DMS53 treated with DMSO at 0.1 percent for 48 hours (cell line): ENCODE measurements at regions not wholly inside any gene's neighbourhood (a gene's known extent, or its start where the extent isn't known, plus 50 kb on each side); places are given as distances from the start of the nearest gene placed in this dataset.

Experiments used
- DNase-seq: peaks from one replicate; lab custom pipeline; 2025; ENCODE audit not compliant: unreplicated experiment; lab: John Stamatoyannopoulos, UW

- no peak for DNase-seq
These were observed 1097.6 kb downstream of the JRKL start for GRCh38 chr11:97487387-97487786.

- DNase-seq, result no peak
These were observed 1109.1 kb downstream of the JRKL start for GRCh38 chr11:97498891-97499290.

- DNase-seq, result no peak
These were observed 1112.4 kb downstream of the JRKL start for GRCh38 chr11:97502201-97502600.

GRCh38 chr11:97506076-97506759 lies 1116.4 kb downstream of the JRKL start:
- no peak for DNase-seq

GRCh38 chr11:97514446-97514845 lies 1124.6 kb downstream of the JRKL start:
- no peak for DNase-seq

DNA sequence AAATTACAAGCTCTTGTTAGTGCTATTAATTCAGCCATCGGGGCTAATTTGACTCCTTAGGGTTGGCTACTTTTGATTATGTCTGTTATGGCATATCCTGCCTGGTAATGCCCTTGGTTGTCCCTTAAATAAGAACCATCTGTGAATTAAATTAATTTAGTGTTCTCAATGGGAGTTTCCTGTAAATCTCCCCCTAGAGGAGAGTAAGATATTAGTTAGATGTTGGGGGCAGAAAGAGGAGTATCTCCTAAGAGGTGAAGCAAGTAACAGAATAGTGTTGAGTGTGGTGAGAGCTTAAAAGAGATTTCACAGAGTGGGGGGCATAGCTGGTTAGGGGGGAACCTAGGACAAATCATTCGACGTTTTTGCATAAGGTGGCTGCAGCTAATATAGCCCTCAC lies 1126.9 kb downstream of the JRKL start:
- no peak for DNase-seq

DNA sequence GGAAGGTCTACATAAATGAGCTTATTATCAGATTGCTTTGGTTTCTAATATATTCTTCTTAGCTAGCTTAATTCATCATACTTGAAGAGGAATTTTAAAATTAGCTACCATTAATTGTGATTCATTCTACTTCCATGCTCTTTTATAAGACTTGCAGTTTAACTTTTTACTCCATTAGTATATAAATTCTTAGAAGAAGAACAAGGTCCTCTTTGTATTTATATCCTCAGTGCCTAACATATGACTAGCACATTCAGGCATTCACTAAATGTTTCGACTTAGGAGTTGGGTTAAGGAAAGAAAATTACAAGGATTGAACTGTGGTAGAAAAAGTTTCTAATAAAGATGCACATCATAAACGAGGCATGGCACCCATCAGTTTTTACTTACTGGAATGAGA lies 1135.5 kb downstream of the JRKL start:
- no peak for DNase-seq

DNA sequence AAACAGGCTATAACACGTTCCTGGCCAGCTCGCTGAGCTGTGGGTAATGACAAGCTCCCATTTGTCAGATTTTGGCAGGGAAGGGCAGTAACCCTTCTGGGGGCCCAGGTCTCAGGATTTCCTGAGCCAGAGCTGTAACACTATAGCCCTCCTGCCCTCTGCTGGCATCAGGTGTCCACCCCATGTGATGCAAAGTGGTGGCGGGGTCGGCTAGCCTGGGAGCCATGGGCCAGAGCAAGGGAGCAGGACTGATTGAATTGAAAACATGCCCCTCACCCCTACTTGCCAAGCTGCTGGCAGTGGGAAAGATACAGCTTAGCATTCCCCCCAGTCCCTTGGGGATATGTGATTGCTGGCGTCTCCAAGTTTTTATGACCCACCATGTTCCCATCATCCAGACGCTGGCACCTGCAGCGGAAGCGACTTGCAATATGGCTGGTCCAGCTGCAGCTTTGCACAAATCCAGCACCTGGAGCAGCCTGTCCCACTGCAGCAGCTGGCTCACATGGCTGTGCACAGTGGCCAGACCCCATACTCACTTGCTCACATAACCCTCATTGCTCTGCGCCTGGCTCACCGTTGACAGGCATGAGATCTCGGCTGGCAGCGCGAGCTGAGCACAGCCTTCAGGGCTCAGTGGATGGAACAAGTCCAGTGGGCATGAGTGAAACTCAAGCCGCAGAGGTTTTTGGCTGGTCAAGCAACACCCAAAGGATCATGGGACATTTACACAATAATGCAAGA lies 1147.8 kb downstream of the JRKL start:
- DNase-seq, result no peak

- DNase-seq, result no peak
These were observed 1154.6 kb downstream of the JRKL start for GRCh38 chr11:97544431-97544830.

DNA sequence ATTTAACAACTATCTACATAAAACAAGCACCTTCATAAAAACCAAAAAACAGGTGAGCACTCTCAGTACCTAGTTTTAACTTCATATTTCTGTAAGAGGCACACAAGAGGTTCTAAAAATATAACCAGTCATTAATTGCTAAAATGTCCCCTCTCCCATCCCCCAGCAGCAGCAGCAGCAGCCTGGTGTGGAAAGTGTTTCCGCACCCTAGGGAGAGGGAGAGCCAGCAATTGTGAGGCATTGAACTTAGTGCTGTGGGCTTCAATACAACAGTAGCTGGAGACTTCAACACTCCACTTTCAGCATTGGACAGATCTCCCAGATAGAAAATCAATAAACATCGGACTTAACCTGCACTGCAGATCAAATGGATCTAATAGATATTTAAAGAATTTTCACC lies 1158.5 kb downstream of the JRKL start:
- DNase-seq, result no peak

DNA sequence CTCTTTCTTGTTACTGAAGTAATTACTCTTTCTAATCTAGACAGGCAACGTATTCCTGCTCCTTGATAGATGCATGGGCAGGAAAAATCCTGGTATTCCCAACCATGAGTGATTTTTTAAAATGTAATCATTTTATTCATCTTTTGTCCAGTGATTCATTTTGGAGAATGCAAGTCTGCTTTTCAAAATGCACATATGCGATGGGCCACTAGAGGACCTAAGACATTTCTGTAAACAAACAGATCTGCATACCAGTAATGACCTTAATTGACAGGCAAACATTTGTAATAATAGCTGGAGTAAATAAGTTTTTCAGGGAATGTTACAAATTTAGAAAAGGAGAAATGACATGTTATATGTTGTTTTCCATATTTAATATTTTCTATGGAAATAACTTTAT lies 1167.6 kb downstream of the JRKL start:
- no peak for DNase-seq

DNA sequence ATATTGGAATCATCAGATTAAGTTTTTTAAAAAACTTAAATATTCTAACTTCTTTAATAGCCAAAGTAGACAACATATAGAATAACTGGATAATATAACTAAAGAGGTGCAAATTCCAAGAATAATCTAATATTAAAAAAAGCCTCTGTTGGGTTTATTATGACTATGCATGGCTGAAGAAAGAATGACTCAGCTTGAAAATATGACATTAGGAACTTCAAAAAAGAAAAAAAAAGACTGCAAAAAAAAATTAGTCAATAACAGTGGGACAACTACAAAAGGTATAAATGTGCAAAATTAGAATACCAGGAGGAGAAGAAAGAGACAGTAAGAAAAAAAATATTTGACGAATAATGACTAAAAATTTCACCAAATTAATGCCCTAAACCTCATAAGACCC lies 1178.0 kb downstream of the JRKL start:
- DNase-seq, result no peak

- DNase-seq, result no peak
These were observed 1180.8 kb downstream of the JRKL start for GRCh38 chr11:97570636-97571035.

- peak; percentile 67 for DNase-seq
These were observed 1184.0 kb downstream of the JRKL start for GRCh38 chr11:97573771-97574170.

DNA sequence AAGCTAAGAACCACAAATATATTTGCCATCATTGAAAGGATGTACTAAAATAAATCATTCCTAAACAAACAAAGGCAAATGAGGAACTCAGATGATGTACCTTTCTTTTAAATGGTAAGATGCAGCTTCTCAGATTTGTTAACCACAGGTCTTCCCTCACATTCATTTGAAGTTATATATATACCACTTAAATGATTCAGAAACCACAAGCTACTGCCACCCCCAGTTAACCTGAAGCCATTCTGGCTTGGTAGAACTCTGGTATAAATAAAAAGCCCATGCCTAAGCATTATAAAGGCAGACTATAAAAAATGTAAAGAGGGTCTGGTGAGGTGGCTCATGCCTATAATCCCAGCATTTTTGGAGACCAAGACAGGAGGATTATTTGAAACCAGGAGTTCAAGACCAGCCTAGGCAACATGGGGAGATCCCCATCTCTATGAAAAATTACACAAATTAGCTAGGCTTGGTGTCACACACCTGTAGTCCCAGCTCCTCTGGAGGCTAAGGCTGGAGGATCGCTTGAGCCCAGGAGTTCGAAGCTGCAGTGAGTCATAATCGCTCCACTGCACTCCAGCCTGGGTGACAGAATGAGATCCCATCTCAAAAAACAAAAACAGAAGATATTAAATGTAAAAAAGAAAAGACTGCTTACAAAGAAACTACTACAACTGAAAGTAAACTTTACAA lies 1185.3 kb downstream of the JRKL start:
- DNase-seq, result no peak

- DNase-seq, result no peak
These were observed 1217.6 kb downstream of the JRKL start for GRCh38 chr11:97607291-97608000.

DNA sequence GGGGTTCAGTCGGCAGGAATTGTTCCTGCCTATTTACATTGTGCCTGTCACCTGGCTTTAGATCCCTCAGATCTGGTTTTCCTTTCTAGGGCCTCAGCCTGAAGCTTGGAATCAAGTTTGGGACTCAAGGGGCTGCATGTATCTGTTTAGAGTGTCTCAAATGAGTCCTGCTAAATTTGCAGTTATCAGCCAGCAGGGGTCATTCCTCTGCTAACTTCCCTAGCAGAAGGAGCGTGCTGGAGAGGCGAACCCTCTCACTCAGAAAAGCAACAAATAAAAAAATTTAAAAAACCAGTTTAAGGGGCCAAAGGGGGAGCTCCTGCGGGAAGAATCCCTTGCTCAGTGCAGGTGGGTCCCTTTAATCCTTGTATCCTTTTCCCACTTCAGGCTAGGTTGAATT lies 1220.2 kb downstream of the JRKL start:
- DNase-seq, result no peak

DNA sequence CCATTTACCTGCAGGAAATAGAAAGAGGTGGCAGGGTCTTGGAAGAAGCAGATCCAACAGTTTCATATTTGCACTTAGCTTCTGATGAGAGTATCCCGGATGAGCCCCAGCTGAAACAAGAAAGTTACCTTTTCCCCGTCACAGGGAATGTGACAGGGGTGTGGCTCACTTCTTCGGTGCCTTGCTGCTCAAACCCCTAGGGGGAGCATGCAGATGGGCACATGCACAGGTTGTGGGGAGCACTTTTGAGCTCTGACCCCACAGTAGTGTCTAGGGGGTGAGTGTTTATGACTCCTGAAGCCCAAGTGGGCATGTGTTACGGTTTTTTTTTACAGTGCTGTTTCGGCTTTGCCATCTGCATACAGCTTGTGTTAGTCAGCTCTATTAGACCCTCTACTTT lies 1221.0 kb downstream of the JRKL start:
- DNase-seq, result no peak

GRCh38 chr11:97611345-97611744 lies 1221.5 kb downstream of the JRKL start:
- no peak for DNase-seq

GRCh38 chr11:97614606-97615005 lies 1224.8 kb downstream of the JRKL start:
- no peak for DNase-seq

DNA sequence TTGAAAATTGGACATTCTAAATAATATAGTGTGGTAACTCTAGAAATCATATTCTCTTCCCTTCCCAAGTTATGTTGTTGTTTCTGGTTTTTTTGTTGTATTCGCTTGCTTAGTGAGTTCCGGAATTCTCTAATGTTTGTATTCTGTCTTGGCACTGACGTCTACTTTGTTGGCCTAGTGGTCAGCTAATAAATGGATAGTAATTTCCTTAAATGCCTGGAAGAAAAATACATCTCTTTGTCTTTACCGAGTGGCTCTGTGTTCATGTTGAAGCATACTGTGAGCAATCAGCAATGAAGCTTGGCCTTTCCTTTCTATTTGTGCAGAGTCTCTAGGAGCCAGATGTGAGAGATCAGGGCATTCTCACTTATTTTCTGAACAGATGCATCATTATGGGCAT lies 1225.7 kb downstream of the JRKL start:
- no peak for DNase-seq

DNA sequence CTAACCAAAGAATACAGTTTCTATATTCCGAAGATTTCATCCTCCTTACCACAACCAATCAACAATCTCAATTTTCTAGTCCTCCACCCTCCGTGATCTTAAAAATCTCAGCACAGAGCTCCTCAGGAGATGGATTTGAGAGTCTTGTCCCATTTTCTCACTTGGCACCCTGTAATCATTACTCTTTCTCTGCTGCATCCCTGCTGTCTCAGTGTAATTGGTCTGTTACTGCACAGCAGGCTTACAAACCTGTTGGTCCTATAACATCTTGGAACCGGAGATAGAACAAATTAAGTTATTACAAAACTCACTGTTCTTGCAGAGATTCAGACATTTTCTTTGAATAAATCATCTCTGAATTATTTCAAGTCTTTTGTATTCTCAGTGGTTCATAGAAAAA lies 1227.2 kb downstream of the JRKL start:
- no peak for DNase-seq
